GM23338 (cell line): ENCODE measurements at regions not wholly inside any gene's neighbourhood (a gene's known extent, or its start where the extent isn't known, plus 50 kb on each side); places are given as distances from the start of the nearest gene placed in this dataset.

Source experiments
- CREB1 ChIP-seq: fragments of 250-450 bp; sonication (Bioruptor Pico); IDR thresholded peaks from 2 replicates; pipeline ENCODE4 v1.5.0; 2020; ENCODE audit warnings: low read depth, mild to moderate bottlenecking, moderate library complexity
- EZH2 ChIP-seq: fragments of 200-600 bp; sonication (generic); IDR thresholded peaks from one replicate; pipeline ENCODE4 v1.8.0; 2017; ENCODE audit warnings: antibody characterized with exemption, mild to moderate bottlenecking, low read depth; ENCODE audit not compliant: unreplicated experiment
- EZH2phosphoT487 ChIP-seq: fragments of 200-600 bp; sonication (generic); IDR thresholded peaks from one replicate; pipeline ENCODE4 v1.8.1; 2018; ENCODE audit warnings: antibody characterized with exemption; ENCODE audit not compliant: unreplicated experiment
- JUNB ChIP-seq: IDR thresholded peaks from one replicate; pipeline ENCODE4 v1.6.1; 2016; ENCODE audit warnings: antibody characterized with exemption; ENCODE audit not compliant: unreplicated experiment
- NANOG ChIP-seq: IDR thresholded peaks from 2 replicates; pipeline ENCODE4 v1.6.1; 2016; ENCODE audit warnings: antibody characterized with exemption, borderline replicate concordance
- POLR2AphosphoS5 ChIP-seq: IDR thresholded peaks from 2 replicates; pipeline ENCODE4 v1.6.1; 2016; ENCODE audit warnings: antibody characterized with exemption, low read depth
- ZNF114 ChIP-seq: fragments of 250-450 bp; sonication (Bioruptor Pico); IDR thresholded peaks from 2 replicates; pipeline ENCODE4 v1.5.0; 2020; ENCODE audit warnings: mild to moderate bottlenecking, moderate library complexity
- ZNF331 ChIP-seq: fragments of 250-450 bp; sonication (Bioruptor Pico); IDR thresholded peaks from 2 replicates; pipeline ENCODE4 v1.5.0; 2020; ENCODE audit warnings: low read depth, mild to moderate bottlenecking, moderate library complexity
- TF ChIP-seq, protein P1 (sequence below), 2 experiments: fragments of 200-600 bp in 1 of 2; sonication (generic) in 1 of 2; conservative IDR thresholded peaks; 2 replicates each; pipeline versions ENCODE4 v1.5.1 to v1.6.1; 2016 to 2017; ENCODE audit warnings: antibody characterized with exemption in 2 of 2, low read depth in 2 of 2, mild to moderate bottlenecking in 2 of 2, moderate library complexity in 1 of 2
- TF ChIP-seq, protein P2 (sequence below): IDR thresholded peaks from one replicate; pipeline ENCODE4 v1.6.1; 2018; ENCODE audit warnings: antibody characterized with exemption; ENCODE audit not compliant: unreplicated experiment
- TF ChIP-seq, protein P3 (sequence below): IDR thresholded peaks from 2 replicates; pipeline ENCODE4 v1.6.1; 2016; ENCODE audit warnings: antibody characterized with exemption
- TF ChIP-seq, protein P4 (sequence below): fragments of 250-450 bp; sonication (Bioruptor Pico); IDR thresholded peaks from 2 replicates; pipeline ENCODE4 v1.5.0; 2020; ENCODE audit warnings: mild to moderate bottlenecking, moderate library complexity

DNA sequence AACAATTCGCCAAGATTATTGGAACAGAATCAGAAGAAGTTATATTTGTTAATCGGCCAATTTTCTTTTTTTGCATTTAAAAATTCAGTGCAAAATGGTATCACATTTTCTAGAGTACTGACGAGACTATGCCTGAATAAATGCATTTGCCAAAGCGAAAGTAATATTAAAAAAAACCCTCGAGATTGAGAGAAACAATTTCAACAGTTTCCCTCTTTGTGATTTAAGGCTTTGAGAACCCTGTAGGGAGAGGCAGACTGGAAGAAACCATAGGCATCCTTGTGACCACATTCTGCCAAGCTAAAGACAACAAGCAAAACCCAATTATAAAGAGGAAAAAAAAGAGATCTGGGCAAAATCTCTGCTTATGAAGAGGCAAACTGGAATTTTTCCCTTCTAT lies 218.1 kb upstream of the GK2 start:
- TF ChIP-seq, protein P1, sequence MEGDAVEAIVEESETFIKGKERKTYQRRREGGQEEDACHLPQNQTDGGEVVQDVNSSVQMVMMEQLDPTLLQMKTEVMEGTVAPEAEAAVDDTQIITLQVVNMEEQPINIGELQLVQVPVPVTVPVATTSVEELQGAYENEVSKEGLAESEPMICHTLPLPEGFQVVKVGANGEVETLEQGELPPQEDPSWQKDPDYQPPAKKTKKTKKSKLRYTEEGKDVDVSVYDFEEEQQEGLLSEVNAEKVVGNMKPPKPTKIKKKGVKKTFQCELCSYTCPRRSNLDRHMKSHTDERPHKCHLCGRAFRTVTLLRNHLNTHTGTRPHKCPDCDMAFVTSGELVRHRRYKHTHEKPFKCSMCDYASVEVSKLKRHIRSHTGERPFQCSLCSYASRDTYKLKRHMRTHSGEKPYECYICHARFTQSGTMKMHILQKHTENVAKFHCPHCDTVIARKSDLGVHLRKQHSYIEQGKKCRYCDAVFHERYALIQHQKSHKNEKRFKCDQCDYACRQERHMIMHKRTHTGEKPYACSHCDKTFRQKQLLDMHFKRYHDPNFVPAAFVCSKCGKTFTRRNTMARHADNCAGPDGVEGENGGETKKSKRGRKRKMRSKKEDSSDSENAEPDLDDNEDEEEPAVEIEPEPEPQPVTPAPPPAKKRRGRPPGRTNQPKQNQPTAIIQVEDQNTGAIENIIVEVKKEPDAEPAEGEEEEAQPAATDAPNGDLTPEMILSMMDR (conservative IDR thresholded peaks at IDR 0.05; ENCODE audit: low read depth in 2 of 2), result no peak
- TF ChIP-seq EZH2 (no peak), CREB1 (CRISPR knock-in tag) (no peak), POLR2AphosphoS5 (no peak), NANOG (no peak), JUNB (no peak), EZH2phosphoT487 (no peak), ZNF114 (CRISPR knock-in tag) (no peak), ZNF331 (CRISPR knock-in tag) (no peak)
- TF ChIP-seq, protein P2, sequence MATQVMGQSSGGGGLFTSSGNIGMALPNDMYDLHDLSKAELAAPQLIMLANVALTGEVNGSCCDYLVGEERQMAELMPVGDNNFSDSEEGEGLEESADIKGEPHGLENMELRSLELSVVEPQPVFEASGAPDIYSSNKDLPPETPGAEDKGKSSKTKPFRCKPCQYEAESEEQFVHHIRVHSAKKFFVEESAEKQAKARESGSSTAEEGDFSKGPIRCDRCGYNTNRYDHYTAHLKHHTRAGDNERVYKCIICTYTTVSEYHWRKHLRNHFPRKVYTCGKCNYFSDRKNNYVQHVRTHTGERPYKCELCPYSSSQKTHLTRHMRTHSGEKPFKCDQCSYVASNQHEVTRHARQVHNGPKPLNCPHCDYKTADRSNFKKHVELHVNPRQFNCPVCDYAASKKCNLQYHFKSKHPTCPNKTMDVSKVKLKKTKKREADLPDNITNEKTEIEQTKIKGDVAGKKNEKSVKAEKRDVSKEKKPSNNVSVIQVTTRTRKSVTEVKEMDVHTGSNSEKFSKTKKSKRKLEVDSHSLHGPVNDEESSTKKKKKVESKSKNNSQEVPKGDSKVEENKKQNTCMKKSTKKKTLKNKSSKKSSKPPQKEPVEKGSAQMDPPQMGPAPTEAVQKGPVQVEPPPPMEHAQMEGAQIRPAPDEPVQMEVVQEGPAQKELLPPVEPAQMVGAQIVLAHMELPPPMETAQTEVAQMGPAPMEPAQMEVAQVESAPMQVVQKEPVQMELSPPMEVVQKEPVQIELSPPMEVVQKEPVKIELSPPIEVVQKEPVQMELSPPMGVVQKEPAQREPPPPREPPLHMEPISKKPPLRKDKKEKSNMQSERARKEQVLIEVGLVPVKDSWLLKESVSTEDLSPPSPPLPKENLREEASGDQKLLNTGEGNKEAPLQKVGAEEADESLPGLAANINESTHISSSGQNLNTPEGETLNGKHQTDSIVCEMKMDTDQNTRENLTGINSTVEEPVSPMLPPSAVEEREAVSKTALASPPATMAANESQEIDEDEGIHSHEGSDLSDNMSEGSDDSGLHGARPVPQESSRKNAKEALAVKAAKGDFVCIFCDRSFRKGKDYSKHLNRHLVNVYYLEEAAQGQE, result no peak
- TF ChIP-seq, protein P3, sequence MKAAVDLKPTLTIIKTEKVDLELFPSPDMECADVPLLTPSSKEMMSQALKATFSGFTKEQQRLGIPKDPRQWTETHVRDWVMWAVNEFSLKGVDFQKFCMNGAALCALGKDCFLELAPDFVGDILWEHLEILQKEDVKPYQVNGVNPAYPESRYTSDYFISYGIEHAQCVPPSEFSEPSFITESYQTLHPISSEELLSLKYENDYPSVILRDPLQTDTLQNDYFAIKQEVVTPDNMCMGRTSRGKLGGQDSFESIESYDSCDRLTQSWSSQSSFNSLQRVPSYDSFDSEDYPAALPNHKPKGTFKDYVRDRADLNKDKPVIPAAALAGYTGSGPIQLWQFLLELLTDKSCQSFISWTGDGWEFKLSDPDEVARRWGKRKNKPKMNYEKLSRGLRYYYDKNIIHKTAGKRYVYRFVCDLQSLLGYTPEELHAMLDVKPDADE, result no peak
- TF ChIP-seq, protein P4, sequence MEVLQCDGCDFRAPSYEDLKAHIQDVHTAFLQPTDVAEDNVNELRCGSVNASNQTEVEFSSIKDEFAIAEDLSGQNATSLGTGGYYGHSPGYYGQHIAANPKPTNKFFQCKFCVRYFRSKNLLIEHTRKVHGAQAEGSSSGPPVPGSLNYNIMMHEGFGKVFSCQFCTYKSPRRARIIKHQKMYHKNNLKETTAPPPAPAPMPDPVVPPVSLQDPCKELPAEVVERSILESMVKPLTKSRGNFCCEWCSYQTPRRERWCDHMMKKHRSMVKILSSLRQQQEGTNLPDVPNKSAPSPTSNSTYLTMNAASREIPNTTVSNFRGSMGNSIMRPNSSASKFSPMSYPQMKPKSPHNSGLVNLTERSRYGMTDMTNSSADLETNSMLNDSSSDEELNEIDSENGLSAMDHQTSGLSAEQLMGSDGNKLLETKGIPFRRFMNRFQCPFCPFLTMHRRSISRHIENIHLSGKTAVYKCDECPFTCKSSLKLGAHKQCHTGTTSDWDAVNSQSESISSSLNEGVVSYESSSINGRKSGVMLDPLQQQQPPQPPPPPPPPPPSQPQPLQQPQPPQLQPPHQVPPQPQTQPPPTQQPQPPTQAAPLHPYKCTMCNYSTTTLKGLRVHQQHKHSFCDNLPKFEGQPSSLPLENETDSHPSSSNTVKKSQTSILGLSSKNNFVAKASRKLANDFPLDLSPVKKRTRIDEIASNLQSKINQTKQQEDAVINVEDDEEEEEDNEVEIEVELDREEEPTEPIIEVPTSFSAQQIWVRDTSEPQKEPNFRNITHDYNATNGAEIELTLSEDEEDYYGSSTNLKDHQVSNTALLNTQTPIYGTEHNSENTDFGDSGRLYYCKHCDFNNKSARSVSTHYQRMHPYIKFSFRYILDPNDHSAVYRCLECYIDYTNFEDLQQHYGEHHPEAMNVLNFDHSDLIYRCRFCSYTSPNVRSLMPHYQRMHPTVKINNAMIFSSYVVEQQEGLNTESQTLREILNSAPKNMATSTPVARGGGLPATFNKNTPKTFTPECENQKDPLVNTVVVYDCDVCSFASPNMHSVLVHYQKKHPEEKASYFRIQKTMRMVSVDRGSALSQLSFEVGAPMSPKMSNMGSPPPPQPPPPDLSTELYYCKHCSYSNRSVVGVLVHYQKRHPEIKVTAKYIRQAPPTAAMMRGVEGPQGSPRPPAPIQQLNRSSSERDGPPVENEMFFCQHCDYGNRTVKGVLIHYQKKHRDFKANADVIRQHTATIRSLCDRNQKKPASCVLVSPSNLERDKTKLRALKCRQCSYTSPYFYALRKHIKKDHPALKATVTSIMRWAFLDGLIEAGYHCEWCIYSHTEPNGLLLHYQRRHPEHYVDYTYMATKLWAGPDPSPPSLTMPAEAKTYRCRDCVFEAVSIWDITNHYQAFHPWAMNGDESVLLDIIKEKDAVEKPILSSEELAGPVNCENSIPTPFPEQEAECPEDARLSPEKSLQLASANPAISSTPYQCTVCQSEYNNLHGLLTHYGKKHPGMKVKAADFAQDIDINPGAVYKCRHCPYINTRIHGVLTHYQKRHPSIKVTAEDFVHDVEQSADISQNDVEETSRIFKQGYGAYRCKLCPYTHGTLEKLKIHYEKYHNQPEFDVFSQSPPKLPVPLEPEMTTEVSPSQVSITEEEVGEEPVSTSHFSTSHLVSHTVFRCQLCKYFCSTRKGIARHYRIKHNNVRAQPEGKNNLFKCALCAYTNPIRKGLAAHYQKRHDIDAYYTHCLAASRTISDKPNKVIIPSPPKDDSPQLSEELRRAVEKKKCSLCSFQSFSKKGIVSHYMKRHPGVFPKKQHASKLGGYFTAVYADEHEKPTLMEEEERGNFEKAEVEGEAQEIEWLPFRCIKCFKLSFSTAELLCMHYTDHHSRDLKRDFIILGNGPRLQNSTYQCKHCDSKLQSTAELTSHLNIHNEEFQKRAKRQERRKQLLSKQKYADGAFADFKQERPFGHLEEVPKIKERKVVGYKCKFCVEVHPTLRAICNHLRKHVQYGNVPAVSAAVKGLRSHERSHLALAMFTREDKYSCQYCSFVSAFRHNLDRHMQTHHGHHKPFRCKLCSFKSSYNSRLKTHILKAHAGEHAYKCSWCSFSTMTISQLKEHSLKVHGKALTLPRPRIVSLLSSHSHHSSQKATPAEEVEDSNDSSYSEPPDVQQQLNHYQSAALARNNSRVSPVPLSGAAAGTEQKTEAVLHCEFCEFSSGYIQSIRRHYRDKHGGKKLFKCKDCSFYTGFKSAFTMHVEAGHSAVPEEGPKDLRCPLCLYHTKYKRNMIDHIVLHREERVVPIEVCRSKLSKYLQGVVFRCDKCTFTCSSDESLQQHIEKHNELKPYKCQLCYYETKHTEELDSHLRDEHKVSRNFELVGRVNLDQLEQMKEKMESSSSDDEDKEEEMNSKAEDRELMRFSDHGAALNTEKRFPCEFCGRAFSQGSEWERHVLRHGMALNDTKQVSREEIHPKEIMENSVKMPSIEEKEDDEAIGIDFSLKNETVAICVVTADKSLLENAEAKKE (CRISPR knock-in tag), result no peak
